ENCODE measurements at regions not wholly inside any gene's neighbourhood (a gene's known extent, or its start where the extent isn't known, plus 50 kb on each side); places are given as distances from the start of the nearest gene placed in this dataset.

DNA sequence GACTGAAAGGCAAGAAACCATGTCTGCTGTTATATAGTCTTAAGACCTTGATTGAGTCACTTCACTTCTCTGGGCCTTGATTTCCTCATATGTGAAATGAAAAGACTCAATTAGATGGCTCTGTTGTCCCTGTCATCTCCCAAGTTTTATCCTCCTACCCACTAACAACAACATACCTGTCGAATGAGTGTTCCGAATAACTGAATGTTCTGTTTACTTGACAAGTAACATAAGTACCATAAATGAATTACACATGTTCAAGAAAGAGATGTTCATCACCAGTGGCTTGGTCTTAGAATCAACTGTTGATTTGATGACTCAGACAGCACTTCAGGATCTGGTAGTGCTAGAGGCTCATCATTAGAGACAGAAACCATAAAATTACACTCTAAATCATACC lies 311.7 kb downstream of the VPS13C start:
- Mint-ChIP-seq H3K27me3 (ENCODE audit: low read depth) (peaks cover 3% of the 10 kb centered on the region; the same call in 1 of the 2 replicates), H3K36me3 (no peaks in the 10 kb centered on the region), H3K4me3 (no peak overlapping the region), H3K27ac (no peak overlapping the region), H3K9me3 (no peaks in the 10 kb centered on the region), H3K4me1 (no peaks in the 10 kb centered on the region)
- ATAC-seq, result no peak
- CTCF ChIA-PET, result interaction anchor here (1.1 kb wide), 1 partner anchor 85 kb away, joined by 3 read pairs; no protein-coding TSS in a partner anchor
- TF ChIP-seq, protein P1, sequence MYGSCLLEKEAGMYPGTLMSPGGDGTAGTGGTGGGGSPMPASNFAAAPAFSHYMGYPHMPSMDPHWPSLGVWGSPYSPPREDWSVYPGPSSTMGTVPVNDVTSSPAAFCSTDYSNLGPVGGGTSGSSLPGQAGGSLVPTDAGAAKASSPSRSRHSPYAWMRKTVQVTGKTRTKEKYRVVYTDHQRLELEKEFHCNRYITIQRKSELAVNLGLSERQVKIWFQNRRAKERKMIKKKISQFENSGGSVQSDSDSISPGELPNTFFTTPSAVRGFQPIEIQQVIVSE (CRISPR knock-in tag; IDR thresholded peaks at IDR 0.05; ENCODE audit: borderline replicate concordance), result no peak
- TF ChIP-seq NR1H2 (CRISPR knock-in tag; IDR thresholded peaks at IDR 0.05) (no peak), PRRX2 (CRISPR knock-in tag; IDR thresholded peaks at IDR 0.05) (no peak), CREM (CRISPR knock-in tag; IDR thresholded peaks at IDR 0.05) (no peak), SOX15 (CRISPR knock-in tag; IDR thresholded peaks at IDR 0.05) (no peak), ZNF138 (CRISPR knock-in tag; conservative IDR thresholded peaks at IDR 0.05) (no peak), ZBTB21 (CRISPR knock-in tag; IDR thresholded peaks at IDR 0.05; ENCODE audit: borderline replicate concordance) (no peak), FOXJ3 (CRISPR knock-in tag; IDR thresholded peaks at IDR 0.05; ENCODE audit: borderline replicate concordance) (no peak), ZNF671 (CRISPR knock-in tag; IDR thresholded peaks at IDR 0.05) (no peak)
- TF ChIP-seq, protein P2, sequence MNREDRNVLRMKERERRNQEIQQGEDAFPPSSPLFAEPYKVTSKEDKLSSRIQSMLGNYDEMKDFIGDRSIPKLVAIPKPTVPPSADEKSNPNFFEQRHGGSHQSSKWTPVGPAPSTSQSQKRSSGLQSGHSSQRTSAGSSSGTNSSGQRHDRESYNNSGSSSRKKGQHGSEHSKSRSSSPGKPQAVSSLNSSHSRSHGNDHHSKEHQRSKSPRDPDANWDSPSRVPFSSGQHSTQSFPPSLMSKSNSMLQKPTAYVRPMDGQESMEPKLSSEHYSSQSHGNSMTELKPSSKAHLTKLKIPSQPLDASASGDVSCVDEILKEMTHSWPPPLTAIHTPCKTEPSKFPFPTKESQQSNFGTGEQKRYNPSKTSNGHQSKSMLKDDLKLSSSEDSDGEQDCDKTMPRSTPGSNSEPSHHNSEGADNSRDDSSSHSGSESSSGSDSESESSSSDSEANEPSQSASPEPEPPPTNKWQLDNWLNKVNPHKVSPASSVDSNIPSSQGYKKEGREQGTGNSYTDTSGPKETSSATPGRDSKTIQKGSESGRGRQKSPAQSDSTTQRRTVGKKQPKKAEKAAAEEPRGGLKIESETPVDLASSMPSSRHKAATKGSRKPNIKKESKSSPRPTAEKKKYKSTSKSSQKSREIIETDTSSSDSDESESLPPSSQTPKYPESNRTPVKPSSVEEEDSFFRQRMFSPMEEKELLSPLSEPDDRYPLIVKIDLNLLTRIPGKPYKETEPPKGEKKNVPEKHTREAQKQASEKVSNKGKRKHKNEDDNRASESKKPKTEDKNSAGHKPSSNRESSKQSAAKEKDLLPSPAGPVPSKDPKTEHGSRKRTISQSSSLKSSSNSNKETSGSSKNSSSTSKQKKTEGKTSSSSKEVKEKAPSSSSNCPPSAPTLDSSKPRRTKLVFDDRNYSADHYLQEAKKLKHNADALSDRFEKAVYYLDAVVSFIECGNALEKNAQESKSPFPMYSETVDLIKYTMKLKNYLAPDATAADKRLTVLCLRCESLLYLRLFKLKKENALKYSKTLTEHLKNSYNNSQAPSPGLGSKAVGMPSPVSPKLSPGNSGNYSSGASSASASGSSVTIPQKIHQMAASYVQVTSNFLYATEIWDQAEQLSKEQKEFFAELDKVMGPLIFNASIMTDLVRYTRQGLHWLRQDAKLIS (CRISPR knock-in tag; IDR thresholded peaks at IDR 0.05; ENCODE audit: borderline replicate concordance), result no peak
- TF ChIP-seq, protein P3, sequence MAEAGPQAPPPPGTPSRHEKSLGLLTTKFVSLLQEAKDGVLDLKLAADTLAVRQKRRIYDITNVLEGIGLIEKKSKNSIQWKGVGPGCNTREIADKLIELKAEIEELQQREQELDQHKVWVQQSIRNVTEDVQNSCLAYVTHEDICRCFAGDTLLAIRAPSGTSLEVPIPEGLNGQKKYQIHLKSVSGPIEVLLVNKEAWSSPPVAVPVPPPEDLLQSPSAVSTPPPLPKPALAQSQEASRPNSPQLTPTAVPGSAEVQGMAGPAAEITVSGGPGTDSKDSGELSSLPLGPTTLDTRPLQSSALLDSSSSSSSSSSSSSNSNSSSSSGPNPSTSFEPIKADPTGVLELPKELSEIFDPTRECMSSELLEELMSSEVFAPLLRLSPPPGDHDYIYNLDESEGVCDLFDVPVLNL (CRISPR knock-in tag; IDR thresholded peaks at IDR 0.05; ENCODE audit: borderline replicate concordance, low read depth), result no peak
- POLR2A ChIA-PET, result no interaction called here
- DNase-seq (ENCODE audit: low spot score), result no peak

DNA sequence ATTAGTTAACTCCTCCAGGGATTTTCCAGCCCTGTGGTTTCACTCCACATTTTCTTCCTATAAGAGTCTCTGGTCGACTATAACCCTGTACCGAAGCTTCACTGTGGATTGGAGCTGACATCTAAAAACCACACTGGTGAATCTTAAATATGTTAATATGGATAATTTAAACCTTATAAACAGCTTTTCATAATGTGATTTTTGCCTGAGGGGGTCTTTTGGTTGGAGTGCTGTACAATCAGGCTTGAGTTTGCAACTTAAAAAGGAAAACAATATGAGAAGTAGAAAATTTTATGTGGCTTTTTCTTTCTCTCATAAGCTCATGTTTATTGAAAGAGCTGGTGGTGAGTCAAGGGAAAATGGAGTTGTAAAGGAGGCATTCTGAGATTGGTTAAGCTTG lies 313.7 kb downstream of the VPS13C start:
- Mint-ChIP-seq H3K27ac (no peak overlapping the region), H3K9me3 (no peaks in the 10 kb centered on the region), H3K27me3 (ENCODE audit: low read depth) (peaks cover 3% of the 10 kb centered on the region; the same call in 1 of the 2 replicates), H3K4me3 (no peak overlapping the region), H3K36me3 (no peaks in the 10 kb centered on the region), H3K4me1 (no peaks in the 10 kb centered on the region)
- POLR2A ChIA-PET, result interaction anchor here (0.7 kb wide), 1 partner anchor 12 kb away, joined by 3 read pairs; no protein-coding TSS in a partner anchor
- ATAC-seq (no peak), DNase-seq (ENCODE audit: low spot score) (no peak)
- CTCF ChIA-PET, result interaction anchor here (0.6 kb wide), 1 partner anchor 30 kb away, joined by 3 read pairs; no protein-coding TSS in a partner anchor
- TF ChIP-seq HMGA2 (CRISPR knock-in tag; IDR thresholded peaks at IDR 0.05) (no peak), ZNF121 (CRISPR knock-in tag; IDR thresholded peaks at IDR 0.05) (no peak), NFYB (CRISPR knock-in tag; conservative IDR thresholded peaks at IDR 0.05; ENCODE audit: low read depth) (no peak), GABPB1 (CRISPR knock-in tag; IDR thresholded peaks at IDR 0.05) (no peak), CREM (CRISPR knock-in tag; IDR thresholded peaks at IDR 0.05) (no peak), NR1H2 (CRISPR knock-in tag; IDR thresholded peaks at IDR 0.05) (no peak), FOXK1 (CRISPR knock-in tag; IDR thresholded peaks at IDR 0.05) (no peak), NR2C2 (CRISPR knock-in tag; IDR thresholded peaks at IDR 0.05) (no peak), ZNF138 (CRISPR knock-in tag; conservative IDR thresholded peaks at IDR 0.05) (no peak), PRRX2 (CRISPR knock-in tag; IDR thresholded peaks at IDR 0.05) (no peak), NR3C1 (CRISPR knock-in tag; conservative IDR thresholded peaks at IDR 0.05; ENCODE audit: low read depth) (no peak), FOXJ3 (CRISPR knock-in tag; IDR thresholded peaks at IDR 0.05; ENCODE audit: borderline replicate concordance) (no peak)
- TF ChIP-seq, protein P4, sequence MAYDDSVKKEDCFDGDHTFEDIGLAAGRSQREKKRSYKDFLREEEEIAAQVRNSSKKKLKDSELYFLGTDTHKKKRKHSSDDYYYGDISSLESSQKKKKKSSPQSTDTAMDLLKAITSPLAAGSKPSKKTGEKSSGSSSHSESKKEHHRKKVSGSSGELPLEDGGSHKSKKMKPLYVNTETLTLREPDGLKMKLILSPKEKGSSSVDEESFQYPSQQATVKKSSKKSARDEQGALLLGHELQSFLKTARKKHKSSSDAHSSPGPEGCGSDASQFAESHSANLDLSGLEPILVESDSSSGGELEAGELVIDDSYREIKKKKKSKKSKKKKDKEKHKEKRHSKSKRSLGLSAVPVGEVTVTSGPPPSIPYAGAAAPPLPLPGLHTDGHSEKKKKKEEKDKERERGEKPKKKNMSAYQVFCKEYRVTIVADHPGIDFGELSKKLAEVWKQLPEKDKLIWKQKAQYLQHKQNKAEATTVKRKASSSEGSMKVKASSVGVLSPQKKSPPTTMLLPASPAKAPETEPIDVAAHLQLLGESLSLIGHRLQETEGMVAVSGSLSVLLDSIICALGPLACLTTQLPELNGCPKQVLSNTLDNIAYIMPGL (CRISPR knock-in tag; IDR thresholded peaks at IDR 0.05), result no peak
- TF ChIP-seq, protein P5, sequence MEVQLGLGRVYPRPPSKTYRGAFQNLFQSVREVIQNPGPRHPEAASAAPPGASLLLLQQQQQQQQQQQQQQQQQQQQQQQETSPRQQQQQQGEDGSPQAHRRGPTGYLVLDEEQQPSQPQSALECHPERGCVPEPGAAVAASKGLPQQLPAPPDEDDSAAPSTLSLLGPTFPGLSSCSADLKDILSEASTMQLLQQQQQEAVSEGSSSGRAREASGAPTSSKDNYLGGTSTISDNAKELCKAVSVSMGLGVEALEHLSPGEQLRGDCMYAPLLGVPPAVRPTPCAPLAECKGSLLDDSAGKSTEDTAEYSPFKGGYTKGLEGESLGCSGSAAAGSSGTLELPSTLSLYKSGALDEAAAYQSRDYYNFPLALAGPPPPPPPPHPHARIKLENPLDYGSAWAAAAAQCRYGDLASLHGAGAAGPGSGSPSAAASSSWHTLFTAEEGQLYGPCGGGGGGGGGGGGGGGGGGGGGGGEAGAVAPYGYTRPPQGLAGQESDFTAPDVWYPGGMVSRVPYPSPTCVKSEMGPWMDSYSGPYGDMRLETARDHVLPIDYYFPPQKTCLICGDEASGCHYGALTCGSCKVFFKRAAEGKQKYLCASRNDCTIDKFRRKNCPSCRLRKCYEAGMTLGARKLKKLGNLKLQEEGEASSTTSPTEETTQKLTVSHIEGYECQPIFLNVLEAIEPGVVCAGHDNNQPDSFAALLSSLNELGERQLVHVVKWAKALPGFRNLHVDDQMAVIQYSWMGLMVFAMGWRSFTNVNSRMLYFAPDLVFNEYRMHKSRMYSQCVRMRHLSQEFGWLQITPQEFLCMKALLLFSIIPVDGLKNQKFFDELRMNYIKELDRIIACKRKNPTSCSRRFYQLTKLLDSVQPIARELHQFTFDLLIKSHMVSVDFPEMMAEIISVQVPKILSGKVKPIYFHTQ (CRISPR knock-in tag; IDR thresholded peaks at IDR 0.05), result no peak
- TF ChIP-seq, protein P6, sequence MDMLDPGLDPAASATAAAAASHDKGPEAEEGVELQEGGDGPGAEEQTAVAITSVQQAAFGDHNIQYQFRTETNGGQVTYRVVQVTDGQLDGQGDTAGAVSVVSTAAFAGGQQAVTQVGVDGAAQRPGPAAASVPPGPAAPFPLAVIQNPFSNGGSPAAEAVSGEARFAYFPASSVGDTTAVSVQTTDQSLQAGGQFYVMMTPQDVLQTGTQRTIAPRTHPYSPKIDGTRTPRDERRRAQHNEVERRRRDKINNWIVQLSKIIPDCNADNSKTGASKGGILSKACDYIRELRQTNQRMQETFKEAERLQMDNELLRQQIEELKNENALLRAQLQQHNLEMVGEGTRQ (CRISPR knock-in tag; IDR thresholded peaks at IDR 0.05), result no peak
- TF ChIP-seq, protein P7, sequence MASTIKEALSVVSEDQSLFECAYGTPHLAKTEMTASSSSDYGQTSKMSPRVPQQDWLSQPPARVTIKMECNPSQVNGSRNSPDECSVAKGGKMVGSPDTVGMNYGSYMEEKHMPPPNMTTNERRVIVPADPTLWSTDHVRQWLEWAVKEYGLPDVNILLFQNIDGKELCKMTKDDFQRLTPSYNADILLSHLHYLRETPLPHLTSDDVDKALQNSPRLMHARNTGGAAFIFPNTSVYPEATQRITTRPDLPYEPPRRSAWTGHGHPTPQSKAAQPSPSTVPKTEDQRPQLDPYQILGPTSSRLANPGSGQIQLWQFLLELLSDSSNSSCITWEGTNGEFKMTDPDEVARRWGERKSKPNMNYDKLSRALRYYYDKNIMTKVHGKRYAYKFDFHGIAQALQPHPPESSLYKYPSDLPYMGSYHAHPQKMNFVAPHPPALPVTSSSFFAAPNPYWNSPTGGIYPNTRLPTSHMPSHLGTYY (CRISPR knock-in tag; IDR thresholded peaks at IDR 0.05), result no peak

Measured in WTC11 (cell line).